Stimulated activated CD8-positive, alpha-beta memory T cell treated with anti-CD3 and anti-CD28 coated beads, Interleukin-7, amount 100 ng/mL, for 1 hour (primary cell): ENCODE measurements at regions not wholly inside any gene's neighbourhood (a gene's known extent, or its start where the extent isn't known, plus 50 kb on each side); places are given as distances from the start of the nearest gene placed in this dataset.

Experiments
- DNase-seq, 2 donors: peaks; one replicate each; pipeline ENCODE4 v3.0.0-alpha.2; 2020; ENCODE audit warnings: low read depth in 2 of 2

GRCh38 chr9:106800701-106801270 lies 62.2 kb upstream of the ZNF462 start:
- no peak for DNase-seq

- no peak for DNase-seq
Measured at GRCh38 chr9:106801816-106802215, 61.1 kb upstream of the ZNF462 start.
